Nephron progenitor cell (in vitro differentiated cells): ENCODE measurements at regions not wholly inside any gene's neighbourhood (a gene's known extent, or its start where the extent isn't known, plus 50 kb on each side); places are given as distances from the start of the nearest gene placed in this dataset.

Source experiments
- DNase-seq: peaks from one replicate; pipeline ENCODE4 v3.0.0; 2021
- H3K27ac Mint-ChIP-seq: 2 replicates; pipeline ENCODE4 v1.8.0; 2021; ENCODE audit warnings: mild to moderate bottlenecking, moderate library complexity, mixed read lengths
- H3K27me3 Mint-ChIP-seq: 2 replicates; pipeline ENCODE4 v1.8.0; 2021; ENCODE audit warnings: mild to moderate bottlenecking, low read depth, mixed read lengths; ENCODE audit not compliant: poor library complexity
- H3K36me3 Mint-ChIP-seq: 2 replicates; pipeline ENCODE4 v1.8.0; 2021; ENCODE audit warnings: low read depth, mixed read lengths
- H3K4me1 Mint-ChIP-seq: 2 replicates; pipeline ENCODE4 v1.8.0; 2021; ENCODE audit warnings: mixed read lengths
- H3K4me3 Mint-ChIP-seq: 2 replicates; pipeline ENCODE4 v1.8.0; 2021; ENCODE audit warnings: mild to moderate bottlenecking, moderate library complexity, mixed read lengths
- H3K9me3 Mint-ChIP-seq: 2 replicates; pipeline ENCODE4 v1.8.0; 2021; ENCODE audit warnings: mild to moderate bottlenecking, moderate library complexity, mixed read lengths
- TF ChIP-seq, protein P1 (sequence below): fragments of 200-600 bp; sonication (generic); IDR thresholded peaks from 2 replicates; pipeline ENCODE4 v1.5.0; 2021; ENCODE audit warnings: antibody characterized with exemption

DNA sequence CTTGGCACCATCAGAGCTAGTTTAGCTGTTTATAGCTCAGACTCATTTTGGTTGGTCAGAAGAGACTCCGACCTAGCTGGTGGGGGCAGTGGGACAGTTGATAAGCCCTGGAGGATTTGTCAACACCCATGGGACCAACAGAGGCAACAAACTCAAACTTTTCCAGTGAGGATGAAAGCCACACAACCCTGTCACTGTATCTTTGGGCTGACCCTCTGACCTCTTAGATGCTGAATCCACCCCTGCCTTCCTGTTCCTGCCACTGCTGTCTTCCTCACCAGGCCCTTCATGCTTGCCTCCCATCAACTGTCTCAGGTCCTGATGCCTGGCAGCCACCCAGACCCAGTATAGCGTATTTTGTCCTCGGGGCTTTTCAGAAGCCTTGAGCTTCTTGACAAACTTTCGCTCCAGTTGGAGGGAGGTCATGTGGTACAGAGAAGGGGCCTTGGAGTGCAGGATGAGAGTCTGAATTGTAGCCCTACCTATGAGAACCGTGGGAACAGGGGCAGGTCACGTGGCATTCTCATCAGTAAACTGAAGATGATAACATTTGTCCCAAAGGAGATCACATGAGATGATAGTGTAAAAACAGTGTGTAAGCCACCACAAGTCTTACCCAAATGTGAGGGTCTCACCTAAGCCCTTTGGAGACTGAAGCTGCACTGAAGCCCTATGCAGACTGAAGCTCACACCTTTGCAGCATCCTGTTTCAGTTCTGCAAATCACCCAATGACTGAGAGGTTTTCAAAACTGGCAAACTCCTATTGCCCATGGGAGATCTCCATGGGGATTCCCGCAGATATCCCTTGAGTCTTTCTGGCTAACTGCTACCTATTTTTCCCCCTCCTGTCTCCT lies 72.0 kb upstream of the F13A1 start:
- Mint-ChIP-seq H3K27me3 (peaks cover 29% of the 10 kb centered on the region), H3K36me3 (no peaks in the 10 kb centered on the region), H3K4me3 (no peak overlapping the region), H3K27ac (no peak overlapping the region), H3K4me1 (peaks cover 8% of the 10 kb centered on the region), H3K9me3 (no peaks in the 10 kb centered on the region)
- TF ChIP-seq, protein P1, sequence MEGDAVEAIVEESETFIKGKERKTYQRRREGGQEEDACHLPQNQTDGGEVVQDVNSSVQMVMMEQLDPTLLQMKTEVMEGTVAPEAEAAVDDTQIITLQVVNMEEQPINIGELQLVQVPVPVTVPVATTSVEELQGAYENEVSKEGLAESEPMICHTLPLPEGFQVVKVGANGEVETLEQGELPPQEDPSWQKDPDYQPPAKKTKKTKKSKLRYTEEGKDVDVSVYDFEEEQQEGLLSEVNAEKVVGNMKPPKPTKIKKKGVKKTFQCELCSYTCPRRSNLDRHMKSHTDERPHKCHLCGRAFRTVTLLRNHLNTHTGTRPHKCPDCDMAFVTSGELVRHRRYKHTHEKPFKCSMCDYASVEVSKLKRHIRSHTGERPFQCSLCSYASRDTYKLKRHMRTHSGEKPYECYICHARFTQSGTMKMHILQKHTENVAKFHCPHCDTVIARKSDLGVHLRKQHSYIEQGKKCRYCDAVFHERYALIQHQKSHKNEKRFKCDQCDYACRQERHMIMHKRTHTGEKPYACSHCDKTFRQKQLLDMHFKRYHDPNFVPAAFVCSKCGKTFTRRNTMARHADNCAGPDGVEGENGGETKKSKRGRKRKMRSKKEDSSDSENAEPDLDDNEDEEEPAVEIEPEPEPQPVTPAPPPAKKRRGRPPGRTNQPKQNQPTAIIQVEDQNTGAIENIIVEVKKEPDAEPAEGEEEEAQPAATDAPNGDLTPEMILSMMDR: no peak
- DNase-seq: no peak

DNA sequence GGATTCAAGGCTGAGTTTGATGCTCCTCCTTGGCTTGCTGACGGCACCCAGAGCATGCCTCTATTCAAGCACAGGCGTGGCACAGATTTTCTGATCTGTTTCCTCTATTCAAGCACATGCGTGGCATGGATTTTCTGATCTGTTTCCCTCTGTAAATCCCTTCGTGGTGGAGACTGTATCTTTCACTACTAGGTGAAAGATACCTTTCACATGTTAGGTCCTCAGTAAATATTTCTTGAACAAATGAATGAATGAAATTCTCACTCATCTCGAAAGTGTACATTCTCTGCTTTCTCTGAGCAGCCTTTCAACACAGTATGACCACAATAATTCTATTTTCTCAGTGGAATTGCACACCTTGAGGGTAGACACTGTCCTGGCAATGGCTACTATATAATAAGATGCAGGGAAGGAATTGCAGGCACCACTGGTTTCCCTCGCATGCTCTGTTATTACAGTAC lies 72.6 kb upstream of the F13A1 start:
- TF ChIP-seq, protein P1: no peak
- Mint-ChIP-seq H3K4me3 (no peak overlapping the region), H3K4me1 (peaks cover 8% of the 10 kb centered on the region)

GRCh38 chr6:6395581-6396197 lies 75.2 kb upstream of the F13A1 start:
- H3K27me3 Mint-ChIP-seq: peaks cover 29% of the 10 kb centered on the region
- peaks cover 5% of the 10 kb centered on the region for H3K4me1 Mint-ChIP-seq
- H3K4me3 Mint-ChIP-seq: no peak overlapping the region
- no peak for DNase-seq
- TF ChIP-seq, protein P1: no peak
- H3K9me3 Mint-ChIP-seq: no peaks in the 10 kb centered on the region
- H3K27ac Mint-ChIP-seq: no peak overlapping the region
- H3K36me3 Mint-ChIP-seq: no peaks in the 10 kb centered on the region

More for the DNA sequence above, 72.6 kb upstream of the F13A1 start:
- no peak for DNase-seq
- no peaks in the 10 kb centered on the region for H3K36me3 Mint-ChIP-seq
- H3K27me3 Mint-ChIP-seq: peaks cover 31% of the 10 kb centered on the region
- no peaks in the 10 kb centered on the region for H3K9me3 Mint-ChIP-seq
- no peak overlapping the region for H3K27ac Mint-ChIP-seq

- Mint-ChIP-seq H3K4me1 (no peaks in the 10 kb centered on the region), H3K27me3 (peaks cover 36% of the 10 kb centered on the region), H3K27ac (no peak overlapping the region), H3K9me3 (no peaks in the 10 kb centered on the region), H3K4me3 (no peak overlapping the region), H3K36me3 (no peaks in the 10 kb centered on the region)
- TF ChIP-seq, protein P1: no peak
- no peak for DNase-seq
Observed at GRCh38 chr6:6397842-6398241, 77.4 kb upstream of the F13A1 start.

DNA sequence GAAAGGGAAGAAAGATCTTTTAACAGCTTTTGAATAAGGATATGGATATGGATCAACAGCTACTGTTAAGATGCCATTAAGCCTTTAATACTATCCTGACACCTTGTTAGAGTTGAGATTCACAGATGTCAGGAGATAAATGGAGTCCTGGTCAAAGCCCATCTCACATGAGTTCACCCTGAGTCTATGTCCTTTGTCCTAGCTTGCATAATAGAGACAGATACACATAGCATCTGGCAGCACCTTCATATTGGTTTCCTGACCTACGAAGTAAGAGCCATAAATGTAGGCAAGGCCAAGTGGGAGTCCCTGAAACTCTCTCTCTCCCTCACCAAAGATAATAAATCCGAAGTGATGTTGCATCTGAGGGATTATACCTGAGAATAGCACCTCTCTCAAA lies 79.1 kb upstream of the F13A1 start:
- Mint-ChIP-seq H3K9me3 (no peaks in the 10 kb centered on the region), H3K4me1 (no peaks in the 10 kb centered on the region), H3K4me3 (no peak overlapping the region), H3K27ac (no peak overlapping the region), H3K27me3 (peaks cover 30% of the 10 kb centered on the region), H3K36me3 (no peaks in the 10 kb centered on the region)
- no peak for DNase-seq
- TF ChIP-seq, protein P1: no peak
